Prostate gland (tissue), 2 donors: ENCODE measurements at regions not wholly inside any gene's neighbourhood (a gene's known extent, or its start where the extent isn't known, plus 50 kb on each side); places are given as distances from the start of the nearest gene placed in this dataset.

Source experiments
- CTCF ChIP-seq, 4 experiments: fragments of 200-600 bp in 2 of 4; fragments of 450-650 bp in 2 of 4; sonication (generic) in 2 of 4; IDR thresholded peaks; 1 replicate in 3 of 4; 2 replicates in 1 of 4; pipeline ENCODE4 v1.5.1; 2016 to 2019; ENCODE audit warnings: antibody characterized with exemption in 4 of 4, mild to moderate bottlenecking in 2 of 4, moderate library complexity in 2 of 4
- POLR2A ChIP-seq: fragments of 450-650 bp; IDR thresholded peaks from one replicate; pipeline ENCODE4 v1.6.1; 2016; ENCODE audit warnings: antibody characterized with exemption, mild to moderate bottlenecking

GRCh38 chr9:92183449-92183848, 68.2 kb upstream of the SPTLC1 start:
- TF ChIP-seq CTCF (IDR thresholded peaks at IDR 0.05): no peak
- TF ChIP-seq POLR2A: no peak
